Ishikawa (cell line): ENCODE measurements at regions not wholly inside any gene's neighbourhood (a gene's known extent, or its start where the extent isn't known, plus 50 kb on each side); places are given as distances from the start of the nearest gene placed in this dataset.
A peak's percentile ranks its signal among the peaks of the same experiment; 100 is the strongest.

Experiments used
- CEBPB ChIP-seq: IDR thresholded peaks from 2 replicates; pipeline ENCODE4 v1.6.1; 2012
- EGR1 ChIP-seq: IDR thresholded peaks from 2 replicates; pipeline ENCODE4 v1.6.1; 2012
- EP300 ChIP-seq: IDR thresholded peaks from 2 replicates; pipeline ENCODE4 v1.6.1; 2012; ENCODE audit warnings: borderline replicate concordance
- FOXM1 ChIP-seq: IDR thresholded peaks from 2 replicates; pipeline ENCODE4 v1.6.1; 2012; ENCODE audit warnings: low read depth, borderline replicate concordance
- RAD21 ChIP-seq: IDR thresholded peaks from 2 replicates; pipeline ENCODE4 v1.6.1; 2012; ENCODE audit warnings: low read depth
- TAF1 ChIP-seq: IDR thresholded peaks from 2 replicates; pipeline ENCODE4 v1.6.1; 2012; ENCODE audit warnings: low read depth, mild to moderate bottlenecking
- TEAD4 ChIP-seq: IDR thresholded peaks from 2 replicates; pipeline ENCODE4 v1.6.1; 2012
- YY1 ChIP-seq: IDR thresholded peaks from 2 replicates; pipeline ENCODE4 v1.6.1; 2012; ENCODE audit warnings: low read depth
- TF ChIP-seq, protein P1 (sequence below): IDR thresholded peaks from 2 replicates; pipeline ENCODE4 v1.6.1; 2012
- TF ChIP-seq, protein P2 (sequence below): IDR thresholded peaks from 2 replicates; pipeline ENCODE4 v1.6.1; 2012
- TF ChIP-seq, protein P3 (sequence below): IDR thresholded peaks from 2 replicates; pipeline ENCODE4 v1.6.1; 2012; ENCODE audit warnings: low read depth, mild to moderate bottlenecking

- TF ChIP-seq, protein P1, sequence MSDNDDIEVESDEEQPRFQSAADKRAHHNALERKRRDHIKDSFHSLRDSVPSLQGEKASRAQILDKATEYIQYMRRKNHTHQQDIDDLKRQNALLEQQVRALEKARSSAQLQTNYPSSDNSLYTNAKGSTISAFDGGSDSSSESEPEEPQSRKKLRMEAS = no peak
- TF ChIP-seq FOXM1 (no peak), YY1 (no peak), EP300 (no peak), TAF1 (no peak), TEAD4 (no peak), RAD21 (no peak), CEBPB (peak; percentile 85), EGR1 (no peak)
- TF ChIP-seq, protein P2, sequence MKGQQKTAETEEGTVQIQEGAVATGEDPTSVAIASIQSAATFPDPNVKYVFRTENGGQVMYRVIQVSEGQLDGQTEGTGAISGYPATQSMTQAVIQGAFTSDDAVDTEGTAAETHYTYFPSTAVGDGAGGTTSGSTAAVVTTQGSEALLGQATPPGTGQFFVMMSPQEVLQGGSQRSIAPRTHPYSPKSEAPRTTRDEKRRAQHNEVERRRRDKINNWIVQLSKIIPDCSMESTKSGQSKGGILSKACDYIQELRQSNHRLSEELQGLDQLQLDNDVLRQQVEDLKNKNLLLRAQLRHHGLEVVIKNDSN = no peak
- TF ChIP-seq, protein P3, sequence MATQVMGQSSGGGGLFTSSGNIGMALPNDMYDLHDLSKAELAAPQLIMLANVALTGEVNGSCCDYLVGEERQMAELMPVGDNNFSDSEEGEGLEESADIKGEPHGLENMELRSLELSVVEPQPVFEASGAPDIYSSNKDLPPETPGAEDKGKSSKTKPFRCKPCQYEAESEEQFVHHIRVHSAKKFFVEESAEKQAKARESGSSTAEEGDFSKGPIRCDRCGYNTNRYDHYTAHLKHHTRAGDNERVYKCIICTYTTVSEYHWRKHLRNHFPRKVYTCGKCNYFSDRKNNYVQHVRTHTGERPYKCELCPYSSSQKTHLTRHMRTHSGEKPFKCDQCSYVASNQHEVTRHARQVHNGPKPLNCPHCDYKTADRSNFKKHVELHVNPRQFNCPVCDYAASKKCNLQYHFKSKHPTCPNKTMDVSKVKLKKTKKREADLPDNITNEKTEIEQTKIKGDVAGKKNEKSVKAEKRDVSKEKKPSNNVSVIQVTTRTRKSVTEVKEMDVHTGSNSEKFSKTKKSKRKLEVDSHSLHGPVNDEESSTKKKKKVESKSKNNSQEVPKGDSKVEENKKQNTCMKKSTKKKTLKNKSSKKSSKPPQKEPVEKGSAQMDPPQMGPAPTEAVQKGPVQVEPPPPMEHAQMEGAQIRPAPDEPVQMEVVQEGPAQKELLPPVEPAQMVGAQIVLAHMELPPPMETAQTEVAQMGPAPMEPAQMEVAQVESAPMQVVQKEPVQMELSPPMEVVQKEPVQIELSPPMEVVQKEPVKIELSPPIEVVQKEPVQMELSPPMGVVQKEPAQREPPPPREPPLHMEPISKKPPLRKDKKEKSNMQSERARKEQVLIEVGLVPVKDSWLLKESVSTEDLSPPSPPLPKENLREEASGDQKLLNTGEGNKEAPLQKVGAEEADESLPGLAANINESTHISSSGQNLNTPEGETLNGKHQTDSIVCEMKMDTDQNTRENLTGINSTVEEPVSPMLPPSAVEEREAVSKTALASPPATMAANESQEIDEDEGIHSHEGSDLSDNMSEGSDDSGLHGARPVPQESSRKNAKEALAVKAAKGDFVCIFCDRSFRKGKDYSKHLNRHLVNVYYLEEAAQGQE = no peak
These were observed 801.0 kb upstream of the IGFBP7 start for GRCh38 chr4:57911203-57911602.
